Omental fat pad (tissue), 3 donors: ENCODE measurements at regions not wholly inside any gene's neighbourhood (a gene's known extent, or its start where the extent isn't known, plus 50 kb on each side); places are given as distances from the start of the nearest gene placed in this dataset.
A peak's percentile ranks its signal among the peaks of the same experiment; 100 is the strongest.

Source experiments
- ATAC-seq: fragments of 150-250 bp; one replicate; pipeline ENCODE4 v1.9.1; 2016; ENCODE audit warnings: mild to moderate bottlenecking, moderate library complexity; ENCODE audit not compliant: low FRiP score
- DNase-seq: peaks from one replicate; pipeline ENCODE4 v3.0.0-alpha.2; 2019; ENCODE audit warnings: low spot score
- TF ChIP-seq, protein P1 (sequence below), 3 donors: fragments of 450-650 bp; IDR thresholded peaks; one replicate each; pipeline ENCODE4 v1.5.1; 2016 to 2017; ENCODE audit warnings: antibody characterized with exemption in 3 of 3, mild to moderate bottlenecking in 3 of 3, moderate library complexity in 2 of 3

DNA sequence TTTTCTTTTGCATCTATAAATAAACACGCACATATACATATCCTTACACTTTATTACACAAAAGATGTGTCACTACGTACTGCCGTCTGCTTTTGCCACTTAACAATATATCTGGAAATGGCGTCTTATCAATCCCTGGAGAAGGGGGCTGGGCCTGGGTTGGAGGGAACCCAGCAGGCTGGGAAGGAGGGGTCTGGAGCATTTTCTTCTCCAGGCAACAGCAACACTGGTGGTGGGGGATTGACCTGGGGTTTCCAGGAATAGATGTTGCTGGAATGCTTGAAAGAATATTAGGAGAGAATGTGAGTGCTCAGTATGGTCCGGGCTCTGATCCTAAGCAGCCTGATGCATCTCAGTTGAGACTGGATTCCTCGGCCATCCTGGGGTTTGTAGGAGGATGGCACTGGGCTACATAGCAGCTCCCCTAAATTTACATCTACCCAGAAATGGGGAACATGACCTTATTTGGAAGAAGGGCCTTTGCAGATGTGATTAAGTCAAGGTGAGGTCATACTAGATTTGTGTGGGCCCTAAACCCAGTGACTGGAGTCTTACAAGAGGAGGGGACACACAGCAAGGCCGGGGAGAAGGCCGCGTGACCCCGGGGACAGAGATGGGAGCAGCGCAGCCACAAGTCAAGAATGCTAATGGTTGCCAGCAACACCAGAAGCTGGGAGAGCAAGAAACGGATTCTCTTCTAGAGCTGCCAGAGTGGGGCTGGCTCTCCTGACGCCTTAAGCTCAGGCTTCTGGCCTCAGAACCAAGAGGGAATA lies 98.6 kb downstream of the SIK1 start:
- ATAC-seq, result no peak

DNA sequence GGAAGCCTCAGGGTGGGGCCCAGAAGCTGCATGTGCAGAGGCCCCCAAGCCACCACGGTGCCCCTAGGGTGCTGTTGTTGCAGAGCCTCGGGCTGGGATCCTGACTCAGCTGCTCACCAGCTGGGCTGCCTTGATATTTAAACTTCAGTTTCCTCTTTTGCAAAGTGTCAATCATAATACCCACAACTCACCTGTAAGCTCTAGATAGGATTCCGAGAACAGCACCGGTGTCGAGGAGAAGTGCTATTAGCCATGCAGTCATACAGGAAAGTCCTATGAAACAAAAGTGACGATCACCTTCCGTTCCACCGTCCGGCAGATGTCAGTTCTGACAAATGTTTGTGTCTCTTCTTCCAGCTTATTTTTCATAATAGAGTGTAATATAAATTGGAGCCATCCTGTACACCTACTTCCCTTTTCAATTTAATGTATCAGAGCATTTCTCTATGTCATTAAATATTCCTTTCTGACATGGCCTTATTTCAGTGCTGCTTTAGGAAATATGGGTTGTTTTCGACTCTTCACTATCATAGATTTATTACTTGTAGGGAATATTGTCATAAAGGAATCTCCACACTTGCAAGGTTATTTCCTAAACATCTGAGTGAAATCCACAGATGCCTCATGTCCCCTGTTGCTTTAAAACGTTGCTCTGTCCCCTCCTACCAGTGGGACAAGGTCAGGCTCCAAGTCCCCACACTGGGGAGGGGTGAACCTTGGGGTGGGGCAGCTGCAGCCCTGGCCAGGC lies 100.8 kb downstream of the SIK1 start:
- DNase-seq (no peak), ATAC-seq (no peak)
- TF ChIP-seq, protein P1, sequence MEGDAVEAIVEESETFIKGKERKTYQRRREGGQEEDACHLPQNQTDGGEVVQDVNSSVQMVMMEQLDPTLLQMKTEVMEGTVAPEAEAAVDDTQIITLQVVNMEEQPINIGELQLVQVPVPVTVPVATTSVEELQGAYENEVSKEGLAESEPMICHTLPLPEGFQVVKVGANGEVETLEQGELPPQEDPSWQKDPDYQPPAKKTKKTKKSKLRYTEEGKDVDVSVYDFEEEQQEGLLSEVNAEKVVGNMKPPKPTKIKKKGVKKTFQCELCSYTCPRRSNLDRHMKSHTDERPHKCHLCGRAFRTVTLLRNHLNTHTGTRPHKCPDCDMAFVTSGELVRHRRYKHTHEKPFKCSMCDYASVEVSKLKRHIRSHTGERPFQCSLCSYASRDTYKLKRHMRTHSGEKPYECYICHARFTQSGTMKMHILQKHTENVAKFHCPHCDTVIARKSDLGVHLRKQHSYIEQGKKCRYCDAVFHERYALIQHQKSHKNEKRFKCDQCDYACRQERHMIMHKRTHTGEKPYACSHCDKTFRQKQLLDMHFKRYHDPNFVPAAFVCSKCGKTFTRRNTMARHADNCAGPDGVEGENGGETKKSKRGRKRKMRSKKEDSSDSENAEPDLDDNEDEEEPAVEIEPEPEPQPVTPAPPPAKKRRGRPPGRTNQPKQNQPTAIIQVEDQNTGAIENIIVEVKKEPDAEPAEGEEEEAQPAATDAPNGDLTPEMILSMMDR (IDR thresholded peaks at IDR 0.05), result no peak

More for the DNA sequence above, 98.6 kb downstream of the SIK1 start:
- TF ChIP-seq, protein P1 (IDR thresholded peaks at IDR 0.05), result no peak
- DNase-seq, result no peak

DNA sequence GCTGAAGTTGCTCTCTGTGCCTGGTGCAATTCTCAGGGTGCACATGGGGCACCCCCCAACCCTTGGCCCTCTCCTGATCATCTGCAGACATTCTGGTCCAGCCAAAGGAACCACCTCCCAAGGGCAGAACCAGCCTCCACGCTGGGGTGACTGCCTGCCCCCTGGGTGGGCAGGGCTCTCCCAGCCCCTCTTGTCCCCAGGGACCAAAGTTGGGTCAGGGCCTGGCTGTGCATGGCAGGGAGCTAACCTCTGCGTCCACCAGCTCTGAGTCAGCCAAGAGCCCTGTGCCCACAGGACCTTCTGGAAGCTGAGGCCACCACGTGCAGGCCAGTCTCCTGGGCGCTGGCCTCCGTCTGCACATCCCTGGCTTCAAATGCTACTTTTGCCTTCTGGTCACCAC lies 101.9 kb downstream of the SIK1 start:
- no peak for ATAC-seq
- TF ChIP-seq, protein P1 (IDR thresholded peaks at IDR 0.05), result no peak
- DNase-seq, result no peak

DNA sequence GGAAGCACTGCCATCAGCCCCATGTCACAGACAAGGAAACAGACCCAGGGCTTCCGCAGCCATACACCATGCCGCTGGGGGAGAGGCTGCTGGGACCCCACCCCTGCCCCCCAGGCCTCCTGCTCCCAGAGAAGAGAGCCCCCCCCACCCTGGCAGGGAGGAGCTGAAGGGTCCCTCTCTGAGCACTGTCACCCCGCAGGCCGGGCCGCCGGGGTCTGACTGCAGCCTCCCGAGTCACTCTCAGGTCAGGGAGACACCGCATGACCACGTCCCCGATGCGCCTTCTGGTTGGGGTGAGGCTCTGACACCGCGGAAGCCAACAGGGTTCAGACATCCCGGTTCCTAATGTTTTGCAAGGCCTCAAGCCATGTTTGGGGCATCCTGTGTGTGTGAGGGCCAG lies 102.3 kb downstream of the SIK1 start:
- DNase-seq, result no peak
- TF ChIP-seq, protein P1 (IDR thresholded peaks at IDR 0.05), result no peak
- no peak for ATAC-seq

DNA sequence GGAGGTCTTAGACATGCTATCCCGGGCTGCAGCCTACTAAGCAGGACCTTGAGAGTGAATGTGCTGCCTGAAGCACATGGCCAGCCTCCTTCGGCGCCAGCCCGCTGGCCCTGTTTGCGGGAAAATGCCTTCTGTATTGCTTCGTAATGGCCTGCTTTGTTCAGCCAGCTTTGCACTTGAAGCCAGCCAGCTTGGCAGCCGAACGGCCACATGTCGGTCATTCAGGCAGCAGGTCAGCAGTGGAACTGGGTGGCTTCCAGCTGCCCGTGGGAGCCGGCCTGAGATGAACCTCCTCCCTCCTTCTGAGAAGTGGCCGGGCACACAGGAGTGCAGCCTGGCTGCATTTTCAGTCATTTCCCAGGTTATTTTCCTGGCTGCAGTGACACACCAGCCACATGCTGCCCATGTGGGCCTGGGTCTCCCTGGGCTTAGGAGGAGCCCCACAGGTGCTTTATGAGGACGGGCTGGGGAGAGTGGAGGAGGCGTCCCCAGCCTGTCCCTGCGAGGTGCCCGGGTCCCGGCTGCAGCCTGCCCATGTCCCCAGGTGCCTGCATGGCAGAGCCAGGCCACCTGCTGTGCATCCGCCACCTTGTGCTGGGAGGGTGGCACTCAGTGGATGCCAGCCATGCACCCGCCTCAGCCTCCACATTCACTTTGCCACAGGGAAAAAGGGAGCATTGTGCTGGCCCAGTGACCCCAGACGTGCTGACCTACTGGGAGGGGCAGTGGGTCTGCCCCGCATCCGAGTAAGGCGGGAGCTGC lies 103.5 kb downstream of the SIK1 start:
- no peak for DNase-seq

DNA sequence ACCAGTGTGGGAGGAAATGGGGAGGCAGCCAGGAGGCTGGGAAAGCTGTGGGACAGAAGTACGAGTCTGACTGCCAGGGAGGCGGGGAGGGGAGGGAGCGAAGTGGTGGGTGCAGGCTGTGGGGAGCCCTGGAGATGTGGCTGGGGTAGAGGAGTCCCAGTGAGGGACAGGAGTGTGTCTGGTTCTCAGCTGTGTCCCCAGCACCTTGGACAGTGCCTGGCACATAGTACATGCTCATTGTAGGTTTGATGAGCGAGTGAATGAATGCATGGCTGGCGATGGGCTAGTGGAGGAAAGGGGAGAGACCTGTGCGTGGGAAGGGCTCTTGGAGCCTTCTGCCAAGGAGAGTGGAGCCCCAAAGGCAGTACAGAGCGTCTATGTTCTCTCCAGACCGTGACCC lies 104.1 kb downstream of the SIK1 start:
- DNase-seq (no peak), ATAC-seq (no peak)
- TF ChIP-seq, protein P1 (IDR thresholded peaks at IDR 0.05), result no peak

More for the DNA sequence above, 103.5 kb downstream of the SIK1 start:
- peak; percentile 29 for ATAC-seq
- TF ChIP-seq, protein P1 (IDR thresholded peaks at IDR 0.05), result no peak
